Upper lobe of right lung (tissue), 1 donor: ENCODE measurements at regions not wholly inside any gene's neighbourhood (a gene's known extent, or its start where the extent isn't known, plus 50 kb on each side); places are given as distances from the start of the nearest gene placed in this dataset.
A peak's percentile ranks its signal among the peaks of the same experiment; 100 is the strongest.

Experiments used
- ATAC-seq: fragments of 200-7000 bp; cut with Tn5 transposase; one replicate; pipeline ENCODE4 v1.9.1; 2020; ENCODE audit warnings: mild to moderate bottlenecking, moderate library complexity
- DNase-seq: peaks from one replicate; pipeline ENCODE4 v3.0.0-alpha.2; 2020
- H3K27ac ChIP-seq: fragments of 200-600 bp; one replicate; pipeline ENCODE4 v1.8.0; 2022
- H3K27me3 ChIP-seq: fragments of 200-600 bp; one replicate; pipeline ENCODE4 v1.8.0; 2022; ENCODE audit warnings: mild to moderate bottlenecking
- H3K36me3 ChIP-seq: fragments of 200-600 bp; one replicate; pipeline ENCODE4 v1.8.0; 2022
- H3K4me1 ChIP-seq: fragments of 200-600 bp; one replicate; pipeline ENCODE4 v1.8.0; 2022
- H3K4me3 ChIP-seq: fragments of 200-600 bp; one replicate; pipeline ENCODE4 v1.8.0; 2022; ENCODE audit warnings: mild to moderate bottlenecking
- H3K9me3 ChIP-seq: fragments of 200-600 bp; one replicate; pipeline ENCODE4 v1.8.0; 2022
- intact Hi-C: fragments of 100-400 bp; cut with DNase I; formaldehyde crosslinking; loops from one replicate; pipeline ENCODE4 v1.11.0; 2022
- TF ChIP-seq, protein P1 (sequence below): fragments of 200-600 bp; IDR thresholded peaks from one replicate; pipeline ENCODE4 v1.8.0; 2022; ENCODE audit warnings: antibody characterized with exemption
- donor health status: DM: no; HTN: yes; CAD: no; lungs with severe emphysema.

DNA sequence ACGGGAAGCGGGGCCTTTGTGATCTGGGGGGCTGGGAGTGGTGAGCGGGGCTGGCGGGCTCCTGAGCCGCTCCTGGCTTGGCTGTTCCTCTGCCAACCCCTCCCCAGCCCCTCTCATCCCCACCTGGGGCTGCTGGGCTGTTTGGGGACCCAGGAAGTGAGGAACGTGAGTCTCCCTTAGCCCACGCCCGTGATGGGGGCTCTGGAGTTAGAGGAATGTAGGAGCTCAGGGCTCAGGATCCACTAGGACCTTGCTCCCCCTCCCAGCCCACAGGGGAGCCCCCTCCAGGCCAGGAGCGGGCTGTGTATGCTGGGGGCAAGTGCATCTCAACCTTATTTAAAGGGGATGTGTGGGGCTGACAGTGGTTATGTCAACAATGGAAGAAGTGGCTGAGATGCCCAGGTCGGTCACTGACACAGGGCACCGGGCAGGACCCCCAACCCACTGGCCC lies 134.1 kb downstream of the URI1 start:
- Histone ChIP-seq H3K36me3 (no peaks in the 10 kb centered on the region), H3K4me3 (no peak overlapping the region), H3K27me3 (peaks cover 7% of the 10 kb centered on the region), H3K27ac (no peak overlapping the region), H3K9me3 (no peaks in the 10 kb centered on the region), H3K4me1 (no peaks in the 10 kb centered on the region)
- no peak for ATAC-seq
- TF ChIP-seq, protein P1, sequence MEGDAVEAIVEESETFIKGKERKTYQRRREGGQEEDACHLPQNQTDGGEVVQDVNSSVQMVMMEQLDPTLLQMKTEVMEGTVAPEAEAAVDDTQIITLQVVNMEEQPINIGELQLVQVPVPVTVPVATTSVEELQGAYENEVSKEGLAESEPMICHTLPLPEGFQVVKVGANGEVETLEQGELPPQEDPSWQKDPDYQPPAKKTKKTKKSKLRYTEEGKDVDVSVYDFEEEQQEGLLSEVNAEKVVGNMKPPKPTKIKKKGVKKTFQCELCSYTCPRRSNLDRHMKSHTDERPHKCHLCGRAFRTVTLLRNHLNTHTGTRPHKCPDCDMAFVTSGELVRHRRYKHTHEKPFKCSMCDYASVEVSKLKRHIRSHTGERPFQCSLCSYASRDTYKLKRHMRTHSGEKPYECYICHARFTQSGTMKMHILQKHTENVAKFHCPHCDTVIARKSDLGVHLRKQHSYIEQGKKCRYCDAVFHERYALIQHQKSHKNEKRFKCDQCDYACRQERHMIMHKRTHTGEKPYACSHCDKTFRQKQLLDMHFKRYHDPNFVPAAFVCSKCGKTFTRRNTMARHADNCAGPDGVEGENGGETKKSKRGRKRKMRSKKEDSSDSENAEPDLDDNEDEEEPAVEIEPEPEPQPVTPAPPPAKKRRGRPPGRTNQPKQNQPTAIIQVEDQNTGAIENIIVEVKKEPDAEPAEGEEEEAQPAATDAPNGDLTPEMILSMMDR = no peak
- intact Hi-C loops = no loop called here
- DNase-seq = peak; percentile 54

DNA sequence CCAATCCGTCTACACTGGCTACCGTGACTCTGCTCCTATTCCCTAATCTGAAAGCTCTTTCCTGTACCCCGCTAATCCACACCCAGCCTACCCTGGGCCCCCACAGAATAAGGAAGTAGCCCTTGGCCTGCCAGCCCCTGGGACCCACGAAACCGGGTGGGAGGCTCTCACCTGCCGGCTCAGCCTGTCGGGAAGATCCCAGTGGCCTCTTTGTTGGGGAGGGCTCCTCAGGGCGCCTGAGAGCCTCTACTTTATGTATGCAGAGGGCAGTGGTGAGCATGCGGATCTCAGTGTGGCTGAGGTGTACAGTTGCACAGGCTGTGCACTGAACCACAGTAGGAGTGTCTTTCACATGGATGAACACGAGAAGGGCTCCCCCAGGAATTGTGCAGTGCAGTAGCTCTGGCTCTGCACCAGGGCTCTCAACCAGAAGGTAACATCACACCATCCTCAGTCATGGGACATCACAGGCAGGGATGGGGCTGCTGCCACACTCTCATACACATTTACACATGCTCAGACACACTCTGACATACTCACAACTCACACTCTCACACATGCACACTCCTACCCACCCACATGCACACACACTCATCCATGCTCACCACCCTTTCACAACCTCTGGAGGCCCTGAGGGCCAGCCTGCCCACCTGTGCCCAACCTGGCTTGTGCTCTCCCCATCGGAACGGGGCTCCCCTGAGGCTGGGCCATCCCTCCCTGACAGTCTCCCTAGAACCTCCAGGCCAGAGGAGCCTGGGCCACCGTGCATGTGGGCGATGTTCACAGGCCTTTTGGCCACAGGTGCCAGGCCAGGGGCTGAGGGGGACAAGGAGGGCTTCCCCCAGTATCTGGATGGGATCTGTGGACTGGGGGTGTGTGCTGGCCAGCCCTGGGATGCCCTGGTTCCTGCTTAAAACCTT lies 135.0 kb downstream of the URI1 start:
- Histone ChIP-seq H3K36me3 (no peaks in the 10 kb centered on the region), H3K9me3 (no peaks in the 10 kb centered on the region), H3K27ac (no peak overlapping the region), H3K27me3 (peaks cover 7% of the 10 kb centered on the region), H3K4me1 (no peaks in the 10 kb centered on the region), H3K4me3 (no peak overlapping the region)
- TF ChIP-seq, protein P1 = no peak
- ATAC-seq = peak; percentile 22
- intact Hi-C loops = no loop called here
- DNase-seq = peak; percentile 55

DNA sequence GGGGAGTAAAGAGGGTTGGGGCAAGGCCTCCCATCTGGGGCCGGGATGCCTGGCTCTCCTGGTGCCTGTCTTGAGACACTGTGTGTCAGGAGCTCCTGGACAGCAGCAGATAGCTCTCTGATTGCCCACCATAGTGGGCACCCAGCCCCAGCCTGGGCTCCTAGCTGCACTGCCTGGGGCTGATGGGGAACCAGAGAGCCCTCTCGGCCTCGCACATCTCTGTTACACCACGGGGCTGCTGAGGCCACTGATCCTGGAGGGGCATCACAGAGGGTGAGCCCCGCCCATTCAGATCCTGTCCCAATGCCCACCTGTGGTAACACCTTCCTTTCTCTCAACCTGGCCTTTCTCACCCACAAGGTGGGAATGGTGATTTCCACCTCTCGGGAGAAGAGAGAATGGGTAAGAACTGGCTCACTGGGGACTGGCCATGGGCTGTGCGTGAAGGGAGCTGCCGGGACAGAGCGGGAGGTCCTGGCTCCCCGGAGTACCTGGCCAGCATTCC lies 135.9 kb downstream of the URI1 start:
- intact Hi-C loops = no loop called here

DNA sequence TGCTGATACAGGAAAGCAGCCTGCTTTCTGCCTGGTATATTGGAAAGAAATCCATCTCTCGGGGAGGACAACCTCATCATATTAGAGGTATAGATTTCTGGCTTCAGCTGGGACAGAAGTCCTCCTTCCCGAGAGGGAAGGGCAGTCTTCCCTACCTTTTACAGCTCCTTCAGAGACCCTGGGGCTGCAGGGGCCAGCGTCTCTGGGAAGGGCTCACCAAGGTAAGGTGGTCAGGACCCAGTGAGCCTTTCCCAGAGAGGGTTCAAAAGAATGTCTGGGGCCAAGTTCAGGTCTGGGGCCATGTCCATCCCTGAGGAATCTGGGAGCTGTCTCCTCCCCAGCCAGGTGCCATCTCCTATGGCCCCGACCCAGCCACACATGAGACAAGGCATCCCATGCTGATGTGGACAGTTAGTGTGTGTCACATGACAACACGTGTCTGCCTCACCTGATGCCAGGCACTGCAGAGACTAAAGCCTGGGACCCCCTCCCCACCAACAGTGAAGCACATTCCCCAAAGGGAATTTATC lies 136.4 kb downstream of the URI1 start:
- H3K36me3 ChIP-seq = no peaks in the 10 kb centered on the region
- H3K27ac ChIP-seq = no peak overlapping the region
- H3K9me3 ChIP-seq = no peaks in the 10 kb centered on the region
- peak; percentile 36 for DNase-seq
- intact Hi-C loops = no loop called here
- no peaks in the 10 kb centered on the region for H3K4me1 ChIP-seq
- no peak for ATAC-seq
- peaks cover 7% of the 10 kb centered on the region for H3K27me3 ChIP-seq
- H3K4me3 ChIP-seq = no peak overlapping the region
- TF ChIP-seq, protein P1 = no peak

More for the DNA sequence above, 135.9 kb downstream of the URI1 start:
- Histone ChIP-seq H3K4me1 (no peaks in the 10 kb centered on the region), H3K4me3 (no peak overlapping the region), H3K9me3 (no peaks in the 10 kb centered on the region), H3K27me3 (peaks cover 7% of the 10 kb centered on the region), H3K36me3 (no peaks in the 10 kb centered on the region), H3K27ac (no peak overlapping the region)
- TF ChIP-seq, protein P1 = no peak
- DNase-seq (peak; percentile 47), ATAC-seq (no peak)

DNA sequence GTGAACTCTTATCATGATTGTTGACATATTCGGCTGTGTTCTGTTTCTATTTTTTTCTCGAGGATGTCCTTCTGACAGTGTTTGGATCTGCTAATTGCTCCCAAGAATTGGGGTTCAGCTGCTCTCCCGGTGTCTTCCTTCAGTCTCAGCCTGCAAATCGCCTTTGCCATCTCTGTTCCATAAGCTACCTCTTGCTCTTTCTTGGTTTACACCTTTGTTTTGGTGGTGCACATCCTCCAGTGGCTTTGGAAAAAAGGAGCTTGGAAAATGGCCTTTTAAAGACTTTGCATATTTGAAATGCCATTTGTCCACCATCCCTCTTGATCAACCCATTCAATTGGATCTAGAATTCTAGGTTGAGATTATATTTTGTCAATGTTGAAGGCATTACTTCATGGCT lies 137.2 kb downstream of the URI1 start:
- intact Hi-C loops = no loop called here

More for the DNA sequence above, 137.2 kb downstream of the URI1 start:
- TF ChIP-seq, protein P1 = no peak
- H3K9me3 ChIP-seq = no peaks in the 10 kb centered on the region
- no peaks in the 10 kb centered on the region for H3K36me3 ChIP-seq
- peaks cover 7% of the 10 kb centered on the region for H3K27me3 ChIP-seq
- H3K4me1 ChIP-seq = no peaks in the 10 kb centered on the region
- no peak overlapping the region for H3K4me3 ChIP-seq
- DNase-seq (no peak), ATAC-seq (no peak)
- no peak overlapping the region for H3K27ac ChIP-seq
